ENCODE measurements at regions not wholly inside any gene's neighbourhood (a gene's known extent, or its start where the extent isn't known, plus 50 kb on each side); places are given as distances from the start of the nearest gene placed in this dataset.

DNA sequence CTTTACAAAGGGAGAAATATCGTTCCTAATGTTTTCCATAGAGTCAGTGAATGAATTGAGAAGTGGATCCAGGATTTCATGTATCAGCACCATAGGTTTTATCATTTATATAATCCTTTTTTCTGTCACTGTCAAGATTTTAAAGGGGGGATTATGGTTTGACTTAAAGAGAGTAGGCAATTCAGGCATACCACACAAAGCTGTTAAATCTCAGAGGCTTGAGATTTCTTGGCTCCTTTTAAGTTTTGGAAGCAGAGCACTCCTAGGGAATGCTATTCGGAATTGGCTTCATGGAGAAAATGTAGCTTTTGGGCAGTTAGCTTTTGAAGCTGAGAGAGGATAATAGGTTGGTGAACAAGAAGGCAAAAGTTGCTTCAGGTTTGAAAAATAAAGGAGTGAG is 274.7 kb downstream of the SOX4 start:
- no peak overlapping the region for H3K27ac ChIP-seq (ENCODE audit: low read depth, low read length, poor library complexity, severe bottlenecking)
- H3K36me3 ChIP-seq (ENCODE audit: insufficient read depth, low read length): no peaks in the 10 kb centered on the region
- H3K79me2 ChIP-seq (ENCODE audit: insufficient read depth, low read length): no peaks in the 10 kb centered on the region
- no peak overlapping the region for H3K4me3 ChIP-seq (ENCODE audit: low read depth, low read length, poor library complexity, severe bottlenecking)
- no peaks in the 10 kb centered on the region for H3K27me3 ChIP-seq (ENCODE audit: insufficient read depth, low read length)
- H3F3A ChIP-seq (ENCODE audit: insufficient read depth, low read length): no peaks in the 10 kb centered on the region
- TF ChIP-seq EZH2 (IDR thresholded peaks at IDR 0.05; ENCODE audit: borderline replicate concordance, low read length): no peak
- TF ChIP-seq, protein P1, sequence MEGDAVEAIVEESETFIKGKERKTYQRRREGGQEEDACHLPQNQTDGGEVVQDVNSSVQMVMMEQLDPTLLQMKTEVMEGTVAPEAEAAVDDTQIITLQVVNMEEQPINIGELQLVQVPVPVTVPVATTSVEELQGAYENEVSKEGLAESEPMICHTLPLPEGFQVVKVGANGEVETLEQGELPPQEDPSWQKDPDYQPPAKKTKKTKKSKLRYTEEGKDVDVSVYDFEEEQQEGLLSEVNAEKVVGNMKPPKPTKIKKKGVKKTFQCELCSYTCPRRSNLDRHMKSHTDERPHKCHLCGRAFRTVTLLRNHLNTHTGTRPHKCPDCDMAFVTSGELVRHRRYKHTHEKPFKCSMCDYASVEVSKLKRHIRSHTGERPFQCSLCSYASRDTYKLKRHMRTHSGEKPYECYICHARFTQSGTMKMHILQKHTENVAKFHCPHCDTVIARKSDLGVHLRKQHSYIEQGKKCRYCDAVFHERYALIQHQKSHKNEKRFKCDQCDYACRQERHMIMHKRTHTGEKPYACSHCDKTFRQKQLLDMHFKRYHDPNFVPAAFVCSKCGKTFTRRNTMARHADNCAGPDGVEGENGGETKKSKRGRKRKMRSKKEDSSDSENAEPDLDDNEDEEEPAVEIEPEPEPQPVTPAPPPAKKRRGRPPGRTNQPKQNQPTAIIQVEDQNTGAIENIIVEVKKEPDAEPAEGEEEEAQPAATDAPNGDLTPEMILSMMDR (IDR thresholded peaks at IDR 0.05; ENCODE audit: low read length): no peak
- H2AFZ ChIP-seq (ENCODE audit: low read length): no peak overlapping the region
- H3K9me3 ChIP-seq (ENCODE audit: low read length): no peaks in the 10 kb centered on the region
- H3K9ac ChIP-seq (ENCODE audit: low read length): no peak overlapping the region
- no peaks in the 10 kb centered on the region for H4K20me1 ChIP-seq (ENCODE audit: insufficient read depth, low read length)
- H3K4me1 ChIP-seq (ENCODE audit: insufficient read depth, low read length, severe bottlenecking): no peaks in the 10 kb centered on the region
- H3K9me2 ChIP-seq (ENCODE audit: low read depth, low read length): no peaks in the 10 kb centered on the region
- H3K4me2 ChIP-seq (ENCODE audit: low read length): no peak overlapping the region

DNA sequence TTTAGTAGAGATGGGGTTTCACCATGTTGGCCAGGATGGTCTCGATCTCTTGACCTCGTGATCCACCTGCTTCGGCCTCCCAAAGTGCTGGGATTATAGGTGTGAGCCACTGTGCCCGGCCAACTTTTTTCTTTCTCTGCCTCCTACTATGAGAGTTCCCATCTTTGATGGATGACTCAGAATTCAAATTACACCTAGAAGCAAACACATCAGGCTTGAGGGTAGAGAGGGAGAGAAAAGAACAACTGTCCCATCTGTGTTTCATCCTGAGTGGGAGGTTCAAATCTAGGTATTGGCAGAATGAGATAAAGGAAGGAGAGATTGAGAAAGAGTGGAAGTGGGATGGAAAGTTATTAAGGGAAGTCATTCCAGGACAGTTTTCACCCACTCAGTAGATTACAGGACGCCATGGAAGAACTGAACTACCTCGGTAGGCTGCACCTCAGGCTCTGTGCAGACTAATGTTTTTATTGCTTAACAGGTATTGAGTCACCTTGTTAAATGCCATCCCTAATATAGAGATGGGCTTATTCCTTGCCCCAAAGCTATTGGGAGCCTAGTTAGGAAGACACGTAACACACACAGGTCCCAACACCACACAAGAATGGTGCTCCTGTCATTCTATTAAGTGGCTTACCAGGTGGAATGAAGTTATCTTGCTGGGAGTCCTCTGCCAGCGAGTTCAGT is 275.7 kb downstream of the SOX4 start:
- Histone ChIP-seq H3K79me2 (ENCODE audit: insufficient read depth, low read length) (no peaks in the 10 kb centered on the region), H3F3A (ENCODE audit: insufficient read depth, low read length) (no peaks in the 10 kb centered on the region), H3K4me1 (ENCODE audit: insufficient read depth, low read length, severe bottlenecking) (no peaks in the 10 kb centered on the region), H2AFZ (ENCODE audit: low read length) (no peak overlapping the region), H3K9ac (ENCODE audit: low read length) (no peak overlapping the region), H4K20me1 (ENCODE audit: insufficient read depth, low read length) (no peaks in the 10 kb centered on the region), H3K27ac (ENCODE audit: low read depth, low read length, poor library complexity, severe bottlenecking) (no peak overlapping the region), H3K27me3 (ENCODE audit: insufficient read depth, low read length) (no peaks in the 10 kb centered on the region), H3K36me3 (ENCODE audit: insufficient read depth, low read length) (no peaks in the 10 kb centered on the region), H3K9me3 (ENCODE audit: low read length) (no peaks in the 10 kb centered on the region), H3K4me3 (ENCODE audit: low read depth, low read length, poor library complexity, severe bottlenecking) (no peak overlapping the region), H3K4me2 (ENCODE audit: low read length) (no peak overlapping the region), H3K9me2 (ENCODE audit: low read depth, low read length) (no peaks in the 10 kb centered on the region)
- no peak for TF ChIP-seq EZH2 (IDR thresholded peaks at IDR 0.05; ENCODE audit: borderline replicate concordance, low read length)
- TF ChIP-seq, protein P1 (IDR thresholded peaks at IDR 0.05; ENCODE audit: low read length): no peak

- H3K9me3 ChIP-seq (ENCODE audit: low read length): no peaks in the 10 kb centered on the region
- no peaks in the 10 kb centered on the region for H3K9me2 ChIP-seq (ENCODE audit: low read depth, low read length)
- no peaks in the 10 kb centered on the region for H3K4me1 ChIP-seq (ENCODE audit: insufficient read depth, low read length, severe bottlenecking)
- H3K27me3 ChIP-seq (ENCODE audit: insufficient read depth, low read length): no peaks in the 10 kb centered on the region
- no peaks in the 10 kb centered on the region for H3F3A ChIP-seq (ENCODE audit: insufficient read depth, low read length)
- no peak overlapping the region for H3K4me2 ChIP-seq (ENCODE audit: low read length)
- H3K79me2 ChIP-seq (ENCODE audit: insufficient read depth, low read length): no peaks in the 10 kb centered on the region
- TF ChIP-seq, protein P1 (IDR thresholded peaks at IDR 0.05; ENCODE audit: low read length): no peak
- TF ChIP-seq EZH2 (IDR thresholded peaks at IDR 0.05; ENCODE audit: borderline replicate concordance, low read length): no peak
- H3K27ac ChIP-seq (ENCODE audit: low read depth, low read length, poor library complexity, severe bottlenecking): no peak overlapping the region
- no peak overlapping the region for H3K4me3 ChIP-seq (ENCODE audit: low read depth, low read length, poor library complexity, severe bottlenecking)
- no peaks in the 10 kb centered on the region for H4K20me1 ChIP-seq (ENCODE audit: insufficient read depth, low read length)
- H3K9ac ChIP-seq (ENCODE audit: low read length): no peak overlapping the region
- no peak overlapping the region for H2AFZ ChIP-seq (ENCODE audit: low read length)
- H3K36me3 ChIP-seq (ENCODE audit: insufficient read depth, low read length): no peaks in the 10 kb centered on the region
Observed at GRCh38 chr6:21870076-21870730, 276.7 kb downstream of the SOX4 start.

Measured in OCI-LY1 (cell line).